Nephron (organoid): ENCODE measurements at regions not wholly inside any gene's neighbourhood (a gene's known extent, or its start where the extent isn't known, plus 50 kb on each side); places are given as distances from the start of the nearest gene placed in this dataset.
"Not testable (repeated sequence)": the region's sequence is repeated elsewhere in the genome, so short reads cannot be mapped to it uniquely, and the experiment has no call there.

Source experiments
- H3K27ac Mint-ChIP-seq, 3 experiments: 2 replicates each; pipeline ENCODE4 v1.8.0; 2020; ENCODE audit warnings: mixed read lengths in 3 of 3, mild to moderate bottlenecking in 2 of 3, moderate library complexity in 1 of 3
- H3K27me3 Mint-ChIP-seq: 2 replicates; pipeline ENCODE4 v1.8.0; 2021; ENCODE audit warnings: low read depth, mild to moderate bottlenecking, moderate library complexity, mixed read lengths
- H3K36me3 Mint-ChIP-seq: 2 replicates; pipeline ENCODE4 v1.8.0; 2020; ENCODE audit warnings: low read depth, mixed read lengths
- H3K4me1 Mint-ChIP-seq: 2 replicates; pipeline ENCODE4 v1.8.0; 2020; ENCODE audit warnings: mixed read lengths
- H3K4me3 Mint-ChIP-seq, 3 experiments: 2 replicates each; pipeline ENCODE4 v1.8.0; 2020; ENCODE audit warnings: mild to moderate bottlenecking in 3 of 3, mixed read lengths in 3 of 3, moderate library complexity in 2 of 3
- H3K9me3 Mint-ChIP-seq: 2 replicates; pipeline ENCODE4 v1.8.0; 2020; ENCODE audit warnings: mixed read lengths
- CTCF ChIP-seq, 3 experiments: fragments of 200-600 bp; sonication (generic); IDR thresholded peaks; one replicate each; pipeline ENCODE4 v1.5.0; 2021; ENCODE audit warnings: antibody characterized with exemption in 3 of 3; ENCODE audit not compliant: unreplicated experiment in 3 of 3

- no peak overlapping the region for H3K27ac Mint-ChIP-seq
- no peaks in the 10 kb centered on the region for H3K36me3 Mint-ChIP-seq
- TF ChIP-seq CTCF (IDR thresholded peaks at IDR 0.05; ENCODE audit: unreplicated experiment in 3 of 3): no peak
- peaks cover 5% of the 10 kb centered on the region for H3K27me3 Mint-ChIP-seq
- peaks cover 2% of the 10 kb centered on the region for H3K9me3 Mint-ChIP-seq
- H3K4me3 Mint-ChIP-seq: no peak overlapping the region
- H3K4me1 Mint-ChIP-seq: peaks cover 15% of the 10 kb centered on the region
Measured at GRCh38 chr5:173486355-173487225, 129.9 kb downstream of the BOD1 start.

- Mint-ChIP-seq H3K27me3 (peaks cover 11% of the 10 kb centered on the region), H3K9me3 (peaks cover 2% of the 10 kb centered on the region), H3K36me3 (no peaks in the 10 kb centered on the region)
Measured at GRCh38 chr5:173484569-173484968, 131.9 kb downstream of the BOD1 start.

GRCh38 chr5:173483599-173483998, 132.9 kb downstream of the BOD1 start:
- peaks cover 13% of the 10 kb centered on the region for H3K27me3 Mint-ChIP-seq
- not testable (repeated sequence) for H3K9me3 Mint-ChIP-seq, H3K4me3 Mint-ChIP-seq, H3K36me3 Mint-ChIP-seq, H3K27ac Mint-ChIP-seq, H3K4me1 Mint-ChIP-seq

More at GRCh38 chr5:173484569-173484968, 131.9 kb downstream of the BOD1 start:
- peaks cover 5% of the 10 kb centered on the region for H3K4me1 Mint-ChIP-seq
- TF ChIP-seq CTCF (IDR thresholded peaks at IDR 0.05; ENCODE audit: unreplicated experiment in 3 of 3): no peak
- H3K4me3 Mint-ChIP-seq: no peak overlapping the region
- H3K27ac Mint-ChIP-seq: no peak overlapping the region

- Mint-ChIP-seq H3K36me3 (no peaks in the 10 kb centered on the region), H3K4me3 (no peak overlapping the region), H3K27me3 (peaks cover 18% of the 10 kb centered on the region), H3K27ac (no peak overlapping the region), H3K4me1 (peaks cover 10% of the 10 kb centered on the region), H3K9me3 (peaks cover 2% of the 10 kb centered on the region)
- TF ChIP-seq CTCF (IDR thresholded peaks at IDR 0.05; ENCODE audit: unreplicated experiment in 3 of 3): no peak
Measured at GRCh38 chr5:173483160-173483559, 133.3 kb downstream of the BOD1 start.

GRCh38 chr5:173481821-173482220, 134.6 kb downstream of the BOD1 start:
- peaks cover 16% of the 10 kb centered on the region for H3K4me1 Mint-ChIP-seq
- H3K9me3 Mint-ChIP-seq: peaks cover 4% of the 10 kb centered on the region
- H3K36me3 Mint-ChIP-seq: no peaks in the 10 kb centered on the region
- no peak overlapping the region for H3K27ac Mint-ChIP-seq
- H3K4me3 Mint-ChIP-seq: no peak overlapping the region
- TF ChIP-seq CTCF (IDR thresholded peaks at IDR 0.05; ENCODE audit: unreplicated experiment in 3 of 3): no peak
- peaks cover 18% of the 10 kb centered on the region for H3K27me3 Mint-ChIP-seq

- peaks cover 16% of the 10 kb centered on the region for H3K4me1 Mint-ChIP-seq
- H3K36me3 Mint-ChIP-seq: no peaks in the 10 kb centered on the region
- no peak overlapping the region for H3K4me3 Mint-ChIP-seq
- H3K27me3 Mint-ChIP-seq: peaks cover 18% of the 10 kb centered on the region
- peaks cover 4% of the 10 kb centered on the region for H3K9me3 Mint-ChIP-seq
- no peak overlapping the region for H3K27ac Mint-ChIP-seq
- no peak for TF ChIP-seq CTCF (IDR thresholded peaks at IDR 0.05; ENCODE audit: unreplicated experiment in 3 of 3)
Measured at GRCh38 chr5:173480896-173481295, 135.6 kb downstream of the BOD1 start.
